A673 (cell line): ENCODE measurements at regions not wholly inside any gene's neighbourhood (a gene's known extent, or its start where the extent isn't known, plus 50 kb on each side); places are given as distances from the start of the nearest gene placed in this dataset.

Experiments
- BruUV-seq: library from RNA; stranded (reverse); fragments of 400-500 nt; replicated peaks from 2 replicates; lab custom pipeline; 2021; lab: Mats Ljungman, UMichigan
- CTCF ChIA-PET: fragments of 300-600 bp; sonication (Branson Sonifier 250); formaldehyde crosslinking; loops from one replicate; lab custom pipeline; 2022; ENCODE audit warnings: antibody characterized with exemption; lab: Charles Lee
- POLR2A ChIA-PET: fragments of 300-600 bp; sonication (Branson Sonifier 250); formaldehyde crosslinking; loops from one replicate; lab custom pipeline; 2022; ENCODE audit warnings: antibody characterized with exemption; ENCODE audit not compliant: low non-redundant PET; lab: Charles Lee
- DNase-seq: peaks from one replicate; pipeline ENCODE4 v3.0.0-alpha.2; 2015; ENCODE audit warnings: low spot score
- H3K27ac ChIP-seq: fragments of 200-600 bp; sonication (generic); 2 replicates; pipeline ENCODE4 v1.5.1; 2016; ENCODE audit warnings: mixed run types, low read depth, mild to moderate bottlenecking, mixed read lengths, antibody characterized with exemption, low read length; ENCODE audit not compliant: poor library complexity, severe bottlenecking
- H3K27me3 ChIP-seq: fragments of 200-600 bp; sonication (generic); replicated peaks from 2 replicates; pipeline ENCODE4 v1.6.1; 2017; ENCODE audit warnings: mixed run types, low read depth, mild to moderate bottlenecking, mixed read lengths, antibody characterized with exemption, low read length; ENCODE audit not compliant: insufficient read depth, poor library complexity
- H3K36me3 ChIP-seq: fragments of 200-600 bp; sonication (generic); 2 replicates; pipeline ENCODE4 v1.6.1; 2016; ENCODE audit warnings: mixed run types, mild to moderate bottlenecking, mixed read lengths, antibody characterized with exemption, low read length; ENCODE audit not compliant: insufficient read depth, poor library complexity, severe bottlenecking
- H3K4me1 ChIP-seq: fragments of 200-600 bp; sonication (generic); 2 replicates; pipeline ENCODE4 v1.6.1; 2017; ENCODE audit warnings: mixed run types, mild to moderate bottlenecking, mixed read lengths, antibody characterized with exemption, low read length; ENCODE audit not compliant: insufficient read depth, poor library complexity, severe bottlenecking
- H3K4me3 ChIP-seq: fragments of 200-600 bp; sonication (generic); 2 replicates; pipeline ENCODE4 v1.5.1; 2016; ENCODE audit warnings: low read depth, mixed run types, mild to moderate bottlenecking, mixed read lengths, low read length; ENCODE audit not compliant: poor library complexity, severe bottlenecking
- H3K9me3 ChIP-seq: fragments of 200-600 bp; sonication (generic); 2 replicates; pipeline ENCODE4 v1.6.1; 2016; ENCODE audit warnings: mixed run types, low read depth, mild to moderate bottlenecking, mixed read lengths, antibody characterized with exemption, low read length; ENCODE audit not compliant: poor library complexity, severe bottlenecking
- CTCF ChIP-seq: fragments of 300-800, 200-600 bp; sonication (generic); conservative IDR thresholded peaks from 2 replicates; pipeline ENCODE4 v1.5.1; 2017; ENCODE audit warnings: low read depth, mild to moderate bottlenecking, antibody characterized with exemption, low read length, moderate library complexity, mixed read lengths
- EZH2 ChIP-seq: fragments of 200-600 bp; sonication (generic); IDR thresholded peaks from 2 replicates; pipeline ENCODE4 v1.6.1; 2017; ENCODE audit warnings: borderline replicate concordance, low read depth, mild to moderate bottlenecking, mixed read lengths, antibody characterized with exemption, low read length; ENCODE audit not compliant: poor library complexity, severe bottlenecking
- intact Hi-C: fragments of 100-400 bp; cut with micrococcal nuclease; formaldehyde crosslinking; loops from one replicate; pipeline ENCODE4 v1.10.0; 2022; ENCODE audit not compliant: unreplicated experiment

GRCh38 chrY:10686414-10686813, 1158.7 kb downstream of the TSPY10 start:
- Histone ChIP-seq H3K36me3 (no peaks in the 10 kb centered on the region), H3K27me3 (no peaks in the 10 kb centered on the region), H3K27ac (no peak overlapping the region), H3K4me3 (no peak overlapping the region), H3K9me3 (no peaks in the 10 kb centered on the region), H3K4me1 (no peaks in the 10 kb centered on the region)
- no peak for DNase-seq
- CTCF ChIA-PET = no interaction called here
- POLR2A ChIA-PET = no interaction called here
- no TSS peak for BruUV-seq
- TF ChIP-seq EZH2 (no peak), CTCF (no peak)
- intact Hi-C loops = no loop called here
